Epithelial cell of prostate (primary cell): ENCODE measurements at regions not wholly inside any gene's neighbourhood (a gene's known extent, or its start where the extent isn't known, plus 50 kb on each side); places are given as distances from the start of the nearest gene placed in this dataset.

Experiments
- DNase-seq: peaks from one replicate; pipeline ENCODE4 v3.0.0-alpha.2; 2011; ENCODE audit warnings: low read depth, low spot score
- H3K27ac ChIP-seq: fragments of 450-650 bp; 2 replicates; pipeline ENCODE4 v1.5.1; 2017; ENCODE audit warnings: mild to moderate bottlenecking

- DNase-seq, result no peak
- no peak overlapping the region for H3K27ac ChIP-seq
Measured at GRCh38 chr18:55786651-55787272, 198.8 kb upstream of the TCF4 start.

- no peak for DNase-seq
- no peak overlapping the region for H3K27ac ChIP-seq
Measured at GRCh38 chr18:55783921-55784320, 195.9 kb upstream of the TCF4 start.

DNA sequence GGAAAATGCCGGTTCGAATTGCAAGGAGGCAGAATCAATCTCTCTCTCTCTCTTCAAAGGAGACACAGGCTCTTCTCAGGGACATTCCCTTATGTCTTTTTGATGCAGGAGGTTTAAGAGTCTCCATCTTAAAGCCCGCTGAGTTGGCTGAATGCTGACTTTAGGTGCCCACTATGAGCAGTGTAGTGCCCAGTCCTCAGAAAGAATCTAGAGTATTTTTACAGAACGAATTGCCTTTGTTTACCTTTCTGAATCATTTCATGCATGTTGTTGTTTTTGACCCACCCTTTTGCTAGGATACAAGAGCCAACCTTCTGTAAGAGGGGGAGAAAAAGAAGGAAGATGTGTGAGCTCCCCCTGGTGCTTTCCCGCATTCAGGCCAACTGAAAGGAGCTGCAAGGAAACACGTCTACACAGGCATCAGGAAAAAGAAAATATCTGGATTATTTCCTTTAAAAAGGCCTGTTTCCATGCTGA, 193.5 kb upstream of the TCF4 start:
- peak; percentile 10 for DNase-seq
- no peak overlapping the region for H3K27ac ChIP-seq

GRCh38 chr18:55780586-55781071, 192.6 kb upstream of the TCF4 start:
- DNase-seq, result no peak
- H3K27ac ChIP-seq, result peak overlapping the region; percentile 49

GRCh38 chr18:55779691-55780585, 191.9 kb upstream of the TCF4 start:
- H3K27ac ChIP-seq, result peak overlapping the region; percentile 49
- DNase-seq, result no peak

- peak overlapping the region; percentile 49 for H3K27ac ChIP-seq
- DNase-seq, result peak; percentile 20
Measured at GRCh38 chr18:55778788-55779690, 191.0 kb upstream of the TCF4 start.

GRCh38 chr18:55777666-55778304, 189.8 kb upstream of the TCF4 start:
- H3K27ac ChIP-seq, result no peak overlapping the region
- no peak for DNase-seq

DNA sequence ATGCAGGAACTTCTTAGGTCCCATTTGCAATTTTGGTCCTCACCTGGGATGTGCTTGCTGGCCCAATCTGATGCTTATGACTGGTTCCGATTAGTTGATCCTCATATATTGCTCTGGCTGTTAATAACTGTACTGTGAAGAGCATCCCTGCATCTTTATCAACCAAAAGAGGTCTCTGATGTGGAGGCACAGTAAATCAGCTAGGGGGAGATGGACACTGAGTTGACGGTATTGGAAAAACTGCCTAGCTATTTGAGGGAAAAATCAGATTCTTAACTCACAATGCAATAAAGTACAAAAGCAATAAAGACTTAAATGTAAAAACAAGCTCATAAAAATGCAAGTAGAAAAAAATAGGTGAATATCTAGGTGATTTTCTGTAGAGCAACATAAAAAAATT, 188.0 kb upstream of the TCF4 start:
- no peak overlapping the region for H3K27ac ChIP-seq
- no peak for DNase-seq

- H3K27ac ChIP-seq, result no peak overlapping the region
- DNase-seq, result no peak
Measured at GRCh38 chr18:55774505-55774904, 186.5 kb upstream of the TCF4 start.

- DNase-seq, result no peak
- no peak overlapping the region for H3K27ac ChIP-seq
Measured at GRCh38 chr18:55768255-55768654, 180.3 kb upstream of the TCF4 start.

DNA sequence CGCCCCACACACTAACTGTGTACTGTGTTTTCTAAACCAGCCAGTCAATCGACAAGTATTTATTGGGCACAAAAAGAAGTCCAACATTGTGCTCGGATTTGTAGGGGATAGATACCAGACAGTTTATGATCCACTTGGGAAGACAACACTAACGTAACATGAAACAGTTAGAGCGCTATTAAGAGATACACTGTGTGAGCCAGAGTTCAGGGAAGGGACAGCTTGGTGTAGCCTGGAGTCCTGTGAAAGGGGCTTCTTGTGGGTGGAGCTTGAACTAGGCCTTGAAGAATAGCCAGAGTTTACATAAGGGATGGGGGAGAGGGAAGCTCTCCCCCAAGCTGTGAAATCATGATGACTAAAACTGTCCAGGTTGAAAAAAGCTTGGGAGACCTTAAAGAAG, 176.4 kb upstream of the TCF4 start:
- no peak overlapping the region for H3K27ac ChIP-seq
- DNase-seq, result no peak

- peak overlapping the region; percentile 15 for H3K27ac ChIP-seq
- no peak for DNase-seq
Measured at GRCh38 chr18:55763805-55764204, 175.8 kb upstream of the TCF4 start.

GRCh38 chr18:55763298-55763697, 175.3 kb upstream of the TCF4 start:
- peak overlapping the region; percentile 15 for H3K27ac ChIP-seq
- DNase-seq, result peak; percentile 37

DNA sequence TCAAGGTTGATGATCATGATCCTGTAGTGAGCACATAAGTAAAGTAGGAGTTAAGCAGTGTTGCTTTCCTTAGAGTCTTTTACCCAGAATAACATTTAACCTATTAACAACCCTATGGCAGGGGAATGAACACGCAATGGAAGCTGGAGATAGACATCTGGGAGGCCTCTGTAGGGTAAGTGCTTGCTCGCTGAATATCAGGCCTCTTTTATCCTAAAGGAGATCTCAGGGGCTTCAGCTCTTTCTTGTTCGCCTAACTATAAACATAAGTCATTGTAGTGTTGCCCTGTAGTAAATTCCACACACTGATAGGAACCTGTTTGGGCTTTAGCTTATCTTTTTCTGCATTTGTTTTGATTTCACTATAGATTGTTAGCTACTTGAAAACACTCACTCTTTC, 174.4 kb upstream of the TCF4 start:
- H3K27ac ChIP-seq, result no peak overlapping the region
- no peak for DNase-seq

GRCh38 chr18:55753643-55754263, 165.8 kb upstream of the TCF4 start:
- H3K27ac ChIP-seq, result peak overlapping the region; percentile 82
- peak; percentile 84 for DNase-seq

DNA sequence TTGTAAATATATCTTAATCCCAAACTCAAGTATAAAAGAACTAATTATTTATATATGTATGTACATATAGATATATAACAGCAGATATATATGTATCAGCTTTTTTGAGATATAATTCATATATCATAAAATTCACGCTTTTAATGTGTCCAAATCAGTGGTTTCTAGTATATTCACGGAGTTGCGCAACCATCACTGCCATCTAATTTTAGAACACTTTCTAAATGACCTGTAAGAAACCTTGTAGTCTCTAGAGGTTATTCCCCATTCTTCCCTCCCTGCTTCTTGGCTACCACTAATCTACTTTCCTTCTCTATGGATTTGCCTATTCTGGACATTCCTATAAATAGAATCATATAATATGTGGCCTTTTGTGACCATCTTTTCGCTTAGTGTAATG, 163.5 kb upstream of the TCF4 start:
- H3K27ac ChIP-seq, result no peak overlapping the region
- no peak for DNase-seq

DNA sequence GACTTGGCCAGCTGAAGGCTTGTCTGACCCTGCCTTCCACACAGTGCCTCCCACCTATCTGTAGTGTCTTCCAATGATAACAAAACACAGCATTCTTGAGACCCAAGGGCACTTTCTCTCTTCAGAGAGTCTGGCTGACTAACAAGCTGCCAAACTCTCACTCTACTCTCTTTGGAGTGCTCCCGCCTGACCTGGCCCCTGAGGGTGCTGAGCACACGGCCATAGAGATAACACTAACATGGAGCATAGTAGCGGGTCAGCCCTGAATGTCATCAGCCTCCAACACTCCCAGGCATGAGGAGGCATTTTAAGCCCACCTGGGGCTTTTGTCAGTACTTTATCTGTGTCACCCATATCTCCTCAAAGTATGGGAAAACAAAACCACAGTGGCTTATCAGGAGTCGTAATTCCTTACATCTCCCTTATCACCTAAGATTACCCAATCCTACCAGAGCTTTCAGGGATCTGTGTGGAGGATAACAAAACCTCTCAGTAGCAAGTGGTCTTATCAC, 160.3 kb upstream of the TCF4 start:
- H3K27ac ChIP-seq, result no peak overlapping the region
- no peak for DNase-seq

DNA sequence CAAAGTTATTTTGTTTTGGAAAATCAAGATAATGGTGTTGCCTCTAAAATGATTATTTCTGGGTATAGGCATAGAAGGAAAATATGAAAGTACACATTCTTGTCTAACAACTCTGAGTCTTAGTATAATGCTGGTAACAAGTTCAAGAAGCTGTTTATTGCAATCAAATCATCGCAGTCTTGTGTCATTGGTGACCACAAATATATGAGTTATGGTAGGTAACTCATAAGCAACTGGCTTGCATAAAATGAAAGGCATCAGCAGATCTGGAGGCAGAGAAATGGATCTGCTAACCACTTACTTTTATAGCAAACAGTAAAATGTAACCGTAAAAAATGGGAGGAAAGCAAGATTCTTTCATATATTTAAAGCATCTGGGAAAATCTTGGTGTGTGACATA, 156.2 kb upstream of the TCF4 start:
- no peak overlapping the region for H3K27ac ChIP-seq

GRCh38 chr18:55743736-55744135, 155.7 kb upstream of the TCF4 start:
- H3K27ac ChIP-seq, result no peak overlapping the region
- no peak for DNase-seq

More for the DNA sequence above, 156.2 kb upstream of the TCF4 start:
- DNase-seq, result no peak
